BE2C (cell line): ENCODE measurements at regions not wholly inside any gene's neighbourhood (a gene's known extent, or its start where the extent isn't known, plus 50 kb on each side); places are given as distances from the start of the nearest gene placed in this dataset.

Source experiments
- DNase-seq: peaks from one replicate; pipeline ENCODE4 v3.0.0-alpha.2; 2020
- H3K27me3 ChIP-seq: fragments of 250-450 bp; sonication (Bioruptor Pico); 2 replicates; pipeline ENCODE4 v1.5.1; 2020; ENCODE audit warnings: mild to moderate bottlenecking
- H3K36me3 ChIP-seq: fragments of 250-450 bp; sonication (Bioruptor Pico); 2 replicates; pipeline ENCODE4 v1.5.1; 2020; ENCODE audit warnings: mild to moderate bottlenecking
- H3K4me1 ChIP-seq: fragments of 250-450 bp; sonication (Bioruptor Pico); 2 replicates; pipeline ENCODE4 v1.5.1; 2020
- H3K4me3 ChIP-seq: 2 replicates; pipeline ENCODE4 v1.5.1; 2011; ENCODE audit warnings: low read depth, low read length
- H3K9me3 ChIP-seq: fragments of 250-450 bp; sonication (Bioruptor Pico); 2 replicates; pipeline ENCODE4 v1.5.1; 2020
- TF ChIP-seq, protein P1 (sequence below): IDR thresholded peaks from 2 replicates; pipeline ENCODE4 v1.5.1; 2012; ENCODE audit warnings: mild to moderate bottlenecking, low read depth, low read length

DNA sequence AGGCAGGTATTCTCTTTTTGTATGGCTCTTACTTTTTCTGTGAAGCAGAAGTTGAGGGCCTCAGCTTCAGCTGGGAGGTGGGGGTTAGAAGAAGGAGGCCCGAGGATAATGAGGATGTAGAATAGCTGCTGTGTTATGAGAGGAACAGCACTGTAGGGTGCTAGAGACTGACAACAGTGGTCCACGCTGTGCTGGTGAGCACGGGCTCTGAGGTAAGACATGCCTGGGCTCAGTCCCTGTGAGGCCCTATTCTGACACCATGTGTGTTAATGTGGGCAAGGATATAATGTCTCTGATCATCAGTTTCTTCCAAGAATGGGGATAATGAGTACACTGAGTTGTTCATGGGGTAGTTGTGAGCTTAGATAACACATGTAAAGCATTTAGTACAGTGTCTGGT is 55.3 kb upstream of the SFRP2 start:
- H3K36me3 ChIP-seq: no peaks in the 10 kb centered on the region
- H3K4me3 ChIP-seq: no peak overlapping the region
- H3K4me1 ChIP-seq: no peaks in the 10 kb centered on the region
- 0 out of 2 replicates have a peak, but pooled peaks cover 3% of the 10 kb centered on the region for H3K27me3 ChIP-seq
- H3K9me3 ChIP-seq: no peaks in the 10 kb centered on the region
- TF ChIP-seq, protein P1, sequence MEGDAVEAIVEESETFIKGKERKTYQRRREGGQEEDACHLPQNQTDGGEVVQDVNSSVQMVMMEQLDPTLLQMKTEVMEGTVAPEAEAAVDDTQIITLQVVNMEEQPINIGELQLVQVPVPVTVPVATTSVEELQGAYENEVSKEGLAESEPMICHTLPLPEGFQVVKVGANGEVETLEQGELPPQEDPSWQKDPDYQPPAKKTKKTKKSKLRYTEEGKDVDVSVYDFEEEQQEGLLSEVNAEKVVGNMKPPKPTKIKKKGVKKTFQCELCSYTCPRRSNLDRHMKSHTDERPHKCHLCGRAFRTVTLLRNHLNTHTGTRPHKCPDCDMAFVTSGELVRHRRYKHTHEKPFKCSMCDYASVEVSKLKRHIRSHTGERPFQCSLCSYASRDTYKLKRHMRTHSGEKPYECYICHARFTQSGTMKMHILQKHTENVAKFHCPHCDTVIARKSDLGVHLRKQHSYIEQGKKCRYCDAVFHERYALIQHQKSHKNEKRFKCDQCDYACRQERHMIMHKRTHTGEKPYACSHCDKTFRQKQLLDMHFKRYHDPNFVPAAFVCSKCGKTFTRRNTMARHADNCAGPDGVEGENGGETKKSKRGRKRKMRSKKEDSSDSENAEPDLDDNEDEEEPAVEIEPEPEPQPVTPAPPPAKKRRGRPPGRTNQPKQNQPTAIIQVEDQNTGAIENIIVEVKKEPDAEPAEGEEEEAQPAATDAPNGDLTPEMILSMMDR: no peak
- no peak for DNase-seq
